ENCODE measurements at regions not wholly inside any gene's neighbourhood (a gene's known extent, or its start where the extent isn't known, plus 50 kb on each side); places are given as distances from the start of the nearest gene placed in this dataset.

GRCh38 chr6:10082385-10082784 is 332.5 kb downstream of the TFAP2A start:
- TF ChIP-seq CTCF (conservative IDR thresholded peaks at IDR 0.05 in 1 of 2, IDR thresholded peaks at IDR 0.05 in 1 of 2; ENCODE audit: extremely low read depth in 1 of 2, insufficient read depth in 1 of 2, low read depth in 1 of 2, low read length in 2 of 2) (no peak), EZH2 (IDR thresholded peaks at IDR 0.05; ENCODE audit: borderline replicate concordance, low read length) (no peak)

Measured in mammary epithelial cell (primary cell).